ENCODE measurements at regions not wholly inside any gene's neighbourhood (a gene's known extent, or its start where the extent isn't known, plus 50 kb on each side); places are given as distances from the start of the nearest gene placed in this dataset.

DNA sequence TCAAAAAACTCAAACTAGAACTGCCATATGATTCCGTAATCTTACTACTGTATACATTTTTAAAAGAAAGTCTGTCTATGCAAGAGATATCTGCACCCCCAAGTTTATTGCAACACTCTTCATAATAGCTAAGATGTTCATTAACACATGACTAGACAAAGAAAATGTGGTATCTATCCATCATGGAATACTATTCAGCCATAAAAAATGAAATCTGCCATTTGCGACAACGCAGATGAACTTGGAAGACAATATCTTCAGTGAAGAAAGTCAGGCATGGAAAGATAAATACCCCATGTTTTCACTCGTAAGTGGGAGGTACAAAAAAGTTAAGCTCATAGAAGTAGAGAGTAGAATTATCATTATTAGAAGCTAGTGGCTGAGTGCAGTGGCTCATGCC, 87.3 kb upstream of the DHRSX start:
- TF ChIP-seq, protein P1, sequence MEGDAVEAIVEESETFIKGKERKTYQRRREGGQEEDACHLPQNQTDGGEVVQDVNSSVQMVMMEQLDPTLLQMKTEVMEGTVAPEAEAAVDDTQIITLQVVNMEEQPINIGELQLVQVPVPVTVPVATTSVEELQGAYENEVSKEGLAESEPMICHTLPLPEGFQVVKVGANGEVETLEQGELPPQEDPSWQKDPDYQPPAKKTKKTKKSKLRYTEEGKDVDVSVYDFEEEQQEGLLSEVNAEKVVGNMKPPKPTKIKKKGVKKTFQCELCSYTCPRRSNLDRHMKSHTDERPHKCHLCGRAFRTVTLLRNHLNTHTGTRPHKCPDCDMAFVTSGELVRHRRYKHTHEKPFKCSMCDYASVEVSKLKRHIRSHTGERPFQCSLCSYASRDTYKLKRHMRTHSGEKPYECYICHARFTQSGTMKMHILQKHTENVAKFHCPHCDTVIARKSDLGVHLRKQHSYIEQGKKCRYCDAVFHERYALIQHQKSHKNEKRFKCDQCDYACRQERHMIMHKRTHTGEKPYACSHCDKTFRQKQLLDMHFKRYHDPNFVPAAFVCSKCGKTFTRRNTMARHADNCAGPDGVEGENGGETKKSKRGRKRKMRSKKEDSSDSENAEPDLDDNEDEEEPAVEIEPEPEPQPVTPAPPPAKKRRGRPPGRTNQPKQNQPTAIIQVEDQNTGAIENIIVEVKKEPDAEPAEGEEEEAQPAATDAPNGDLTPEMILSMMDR (IDR thresholded peaks at IDR 0.05; ENCODE audit: control insufficient read depth, extremely low read depth, insufficient read depth), result no peak

DNA sequence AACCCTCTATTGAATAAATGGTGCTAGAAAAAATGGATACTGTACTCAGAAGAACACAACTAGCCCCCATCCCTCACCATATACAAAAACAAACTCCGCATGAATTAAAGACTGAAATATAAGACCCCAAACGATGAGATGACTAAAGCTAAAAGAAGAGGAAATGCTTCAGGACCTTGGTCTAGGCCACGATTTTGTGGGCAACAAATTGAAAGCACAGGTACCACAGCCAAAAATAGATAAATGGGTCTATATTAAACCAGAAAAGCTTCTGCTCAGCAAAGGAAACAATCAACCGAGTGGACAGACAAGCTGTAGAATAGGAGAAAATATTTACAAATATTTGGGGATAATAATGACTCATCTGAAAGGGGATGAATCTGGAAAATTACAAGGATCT, 86.4 kb upstream of the DHRSX start:
- DNase-seq (ENCODE audit: low read depth), result no peak
- TF ChIP-seq, protein P1 (IDR thresholded peaks at IDR 0.05; ENCODE audit: control insufficient read depth, extremely low read depth, insufficient read depth), result no peak
- no peak overlapping the region for H3K4me3 ChIP-seq (ENCODE audit: low read depth, low read length)

More for the DNA sequence above, 87.3 kb upstream of the DHRSX start:
- H3K4me3 ChIP-seq (ENCODE audit: low read depth, low read length), result no peak overlapping the region
- DNase-seq (ENCODE audit: low read depth), result no peak

DNA sequence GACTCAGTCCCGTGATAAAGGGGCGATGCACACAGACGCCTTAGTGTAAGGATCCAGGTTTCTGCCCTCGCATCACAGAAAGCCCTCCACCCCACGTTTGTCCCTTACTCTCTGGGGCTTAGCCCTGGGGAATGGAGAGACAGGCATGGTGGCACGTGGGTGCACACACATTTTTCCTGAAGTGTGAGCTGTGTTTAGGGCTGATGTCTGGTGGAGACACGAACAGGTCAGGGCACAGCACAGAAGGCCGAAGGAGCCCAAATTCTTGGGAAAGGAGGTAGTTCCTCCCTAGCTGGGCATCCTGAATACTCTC, 84.3 kb upstream of the DHRSX start:
- TF ChIP-seq, protein P1 (IDR thresholded peaks at IDR 0.05; ENCODE audit: control insufficient read depth, extremely low read depth, insufficient read depth), result no peak
- no peak overlapping the region for H3K4me3 ChIP-seq (ENCODE audit: low read depth, low read length)
- no peak for DNase-seq (ENCODE audit: low read depth)

DNA sequence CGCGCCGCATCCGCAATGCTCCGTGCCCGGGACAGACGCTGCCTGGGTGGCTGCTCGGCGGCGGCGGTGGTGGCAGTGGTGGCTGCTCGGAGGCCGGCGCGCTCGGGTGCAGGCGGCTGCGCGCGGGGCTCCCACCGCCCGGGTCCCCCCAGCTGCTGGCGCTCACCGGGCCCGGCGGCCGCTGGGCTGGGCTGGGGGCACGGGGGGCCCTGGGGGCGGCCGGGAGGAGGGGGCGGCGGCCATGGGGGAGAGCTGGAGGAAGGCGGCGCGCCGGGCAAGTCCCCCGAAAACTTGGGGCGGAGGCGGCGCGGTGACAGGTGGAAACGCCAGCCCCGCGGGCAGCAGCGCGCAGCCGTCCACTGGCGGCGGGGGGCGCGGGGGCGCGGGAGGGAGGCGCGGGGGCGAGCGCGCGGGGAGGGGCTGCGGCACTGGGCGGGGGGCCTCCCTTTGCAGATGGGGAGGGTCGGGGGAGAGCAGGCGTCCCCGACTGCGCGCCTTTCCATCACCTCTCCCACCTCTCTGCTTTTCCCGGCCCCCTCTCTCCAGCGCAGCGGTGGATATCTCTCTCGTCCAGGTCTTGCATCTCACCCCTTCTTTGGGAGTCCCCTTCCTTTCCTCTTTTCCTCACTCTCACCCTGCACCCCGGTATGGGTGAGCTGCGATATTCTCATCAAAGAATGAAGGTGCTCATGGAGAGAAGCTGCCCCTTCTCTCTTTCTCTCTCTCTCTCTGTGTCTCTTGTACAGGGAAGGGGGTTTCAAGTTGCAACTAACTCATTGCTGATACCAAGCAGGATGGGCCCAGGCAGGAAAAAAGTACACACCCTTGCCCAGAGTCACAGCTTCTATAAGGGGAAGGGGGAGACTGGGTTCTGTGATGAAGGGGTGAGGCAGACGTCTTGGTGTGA, 83.7 kb upstream of the DHRSX start:
- H3K4me3 ChIP-seq (ENCODE audit: low read depth, low read length), result no peak overlapping the region
- no peak for DNase-seq (ENCODE audit: low read depth)
- TF ChIP-seq, protein P1 (IDR thresholded peaks at IDR 0.05; ENCODE audit: control insufficient read depth, extremely low read depth, insufficient read depth), result no peak

DNA sequence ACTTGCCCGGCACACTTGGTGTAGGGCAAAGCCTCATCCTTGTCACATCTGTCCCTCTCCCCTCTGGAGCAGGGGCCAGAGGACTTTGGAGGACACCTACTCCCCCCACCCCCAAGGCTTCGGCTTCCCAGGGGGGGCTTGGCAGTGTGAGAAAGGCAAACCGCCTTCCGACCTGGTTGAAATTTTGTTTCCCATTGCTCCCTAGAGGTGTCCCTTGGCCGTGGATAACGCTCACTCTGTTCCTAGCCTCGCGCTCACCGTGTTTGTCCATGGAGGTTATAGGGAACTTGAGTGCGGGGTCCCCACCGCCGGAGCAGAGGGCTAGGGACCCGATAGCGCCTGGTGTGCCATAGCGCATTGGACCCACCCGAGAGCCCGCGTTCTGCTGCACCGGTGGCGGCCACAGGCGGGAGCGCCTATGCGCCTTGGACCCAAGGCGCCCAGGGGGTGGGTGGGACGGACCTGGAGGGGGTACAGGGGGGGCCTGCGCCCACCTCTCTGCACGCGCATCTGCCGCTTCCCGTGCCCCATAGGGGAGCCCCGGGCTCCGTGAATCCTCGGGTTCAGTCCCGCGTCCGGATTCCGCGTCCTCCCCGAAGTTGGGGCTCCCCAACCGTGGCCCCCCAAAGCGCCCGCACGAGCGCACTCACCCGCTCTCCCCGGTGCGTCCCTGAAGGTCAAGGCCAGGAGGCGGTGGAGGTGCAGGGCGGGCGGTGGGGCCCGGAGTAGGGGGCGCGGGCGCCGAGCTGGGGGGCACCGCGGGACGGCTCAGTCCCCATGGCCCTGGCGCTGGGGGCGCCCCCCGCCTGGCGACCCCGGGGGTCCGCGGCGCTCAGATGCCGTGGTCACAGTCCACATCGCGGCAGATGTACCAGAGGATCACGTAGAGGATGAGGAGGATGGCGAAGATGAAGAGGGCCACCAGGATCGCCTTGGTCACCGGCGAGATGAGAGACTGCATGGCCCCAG, 82.7 kb upstream of the DHRSX start:
- DNase-seq (ENCODE audit: low read depth), result no peak
- TF ChIP-seq, protein P1 (IDR thresholded peaks at IDR 0.05; ENCODE audit: control insufficient read depth, extremely low read depth, insufficient read depth), result no peak
- H3K4me3 ChIP-seq (ENCODE audit: low read depth, low read length), result no peak overlapping the region

DNA sequence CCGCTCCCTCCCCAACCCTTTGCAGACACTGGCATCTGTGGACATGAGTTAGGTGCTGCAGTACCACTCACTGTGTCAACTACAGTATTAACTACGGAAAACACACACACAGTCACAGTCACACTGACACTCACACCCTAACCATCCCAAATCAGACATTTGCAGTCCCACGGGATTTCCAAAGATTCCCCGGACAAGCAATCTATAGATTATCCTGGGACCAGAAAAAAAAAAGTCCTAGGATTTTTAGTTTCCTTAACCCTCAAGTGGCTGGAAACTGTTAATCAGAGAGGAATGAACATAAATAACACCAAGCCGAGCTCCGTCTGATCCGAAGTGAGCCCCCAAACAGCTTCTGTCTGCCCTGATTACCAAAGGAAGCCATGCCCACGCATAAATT, 81.9 kb upstream of the DHRSX start:
- DNase-seq (ENCODE audit: low read depth), result no peak
- TF ChIP-seq, protein P1 (IDR thresholded peaks at IDR 0.05; ENCODE audit: control insufficient read depth, extremely low read depth, insufficient read depth), result no peak
- H3K4me3 ChIP-seq (ENCODE audit: low read depth, low read length), result no peak overlapping the region
